Hepatocyte (in vitro differentiated cells): ENCODE measurements at regions not wholly inside any gene's neighbourhood (a gene's known extent, or its start where the extent isn't known, plus 50 kb on each side); places are given as distances from the start of the nearest gene placed in this dataset.

Experiments used
- DNase-seq: peaks from one replicate; pipeline ENCODE4 v3.0.0-alpha.2; 2016; ENCODE audit warnings: low spot score
- H2AFZ ChIP-seq: fragments of 200-600 bp; sonication (generic); 2 replicates; pipeline ENCODE4 v1.6.0; 2016; ENCODE audit warnings: antibody characterized with exemption, mild to moderate bottlenecking
- H3K27ac ChIP-seq: fragments of 200-600 bp; sonication (generic); 2 replicates; pipeline ENCODE4 v1.5.1; 2016; ENCODE audit warnings: mild to moderate bottlenecking
- H3K27me3 ChIP-seq: fragments of 200-600 bp; sonication (generic); 2 replicates; pipeline ENCODE4 v1.6.1; 2016
- H3K36me3 ChIP-seq: fragments of 200-600 bp; sonication (generic); replicated peaks from 2 replicates; pipeline ENCODE4 v1.5.1; 2016; ENCODE audit warnings: low read depth; ENCODE audit not compliant: insufficient read depth
- H3K4me1 ChIP-seq: fragments of 200-600 bp; sonication (generic); 2 replicates; pipeline ENCODE4 v1.5.1; 2016; ENCODE audit warnings: mild to moderate bottlenecking, moderate library complexity; ENCODE audit not compliant: insufficient read depth
- H3K4me2 ChIP-seq: fragments of 200-600 bp; sonication (generic); 2 replicates; pipeline ENCODE4 v1.6.0; 2016
- H3K4me3 ChIP-seq: fragments of 200-600 bp; sonication (generic); 2 replicates; pipeline ENCODE4 v1.5.1; 2016; ENCODE audit warnings: mild to moderate bottlenecking
- H3K79me2 ChIP-seq: fragments of 200-600 bp; sonication (generic); 2 replicates; pipeline ENCODE4 v1.6.0; 2017; ENCODE audit warnings: mild to moderate bottlenecking
- H3K9me2 ChIP-seq: fragments of 200-600 bp; sonication (generic); replicated peaks from 2 replicates; pipeline ENCODE4 v1.6.0; 2017; ENCODE audit warnings: mild to moderate bottlenecking; ENCODE audit not compliant: insufficient read depth
- H3K9me3 ChIP-seq: fragments of 200-600 bp; sonication (generic); 2 replicates; pipeline ENCODE4 v1.5.1; 2016; ENCODE audit warnings: low read depth, mild to moderate bottlenecking
- H4K20me1 ChIP-seq: fragments of 200-600 bp; sonication (generic); 2 replicates; pipeline ENCODE4 v1.6.0; 2016; ENCODE audit warnings: mild to moderate bottlenecking; ENCODE audit not compliant: insufficient read depth, poor library complexity, severe bottlenecking
- EZH2 ChIP-seq: fragments of 200-600 bp; sonication (generic); IDR thresholded peaks from 2 replicates; pipeline ENCODE4 v1.6.1; 2016; ENCODE audit warnings: antibody characterized with exemption, mild to moderate bottlenecking, borderline replicate concordance
- EZH2phosphoT487 ChIP-seq: fragments of 200-600 bp; sonication (generic); IDR thresholded peaks from one replicate; pipeline ENCODE4 v1.6.1; 2018; ENCODE audit warnings: antibody characterized with exemption, mild to moderate bottlenecking, low read depth, moderate library complexity; ENCODE audit not compliant: unreplicated experiment, severe bottlenecking
- WGBS: methylation state at CpG from one replicate; pipeline ENCODE4 v1.1.6; 2016; ENCODE audit warnings: low lambda C conversion rate; ENCODE audit errors: missing lambda C conversion rate; 5-methylcytosine and 5-hydroxymethylcytosine counted together
- TF ChIP-seq, protein P1 (sequence below): fragments of 200-600 bp; sonication (generic); IDR thresholded peaks from 2 replicates; pipeline ENCODE4 v1.5.1; 2016; ENCODE audit warnings: antibody characterized with exemption, mild to moderate bottlenecking; ENCODE audit not compliant: poor library complexity

DNA sequence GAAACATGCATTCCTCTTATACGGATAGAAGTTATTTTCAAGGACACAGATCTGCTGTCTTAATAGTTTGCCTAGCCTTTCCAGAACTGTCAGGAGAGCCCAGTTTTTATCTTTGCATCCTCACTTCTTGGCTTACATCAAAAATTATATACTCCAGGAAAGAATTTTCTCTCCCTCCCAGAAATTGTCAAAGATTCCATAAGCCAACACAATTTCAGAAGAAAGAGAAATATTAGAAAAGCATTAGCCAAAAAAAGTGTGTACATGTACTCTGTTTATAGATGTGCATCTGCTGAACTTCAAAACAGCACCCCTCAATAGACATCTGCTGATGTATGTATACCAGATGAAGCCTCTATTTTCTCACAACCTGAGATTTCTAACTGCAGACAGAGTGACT lies 210.4 kb downstream of the METTL4 start:
- no peak overlapping the region for H3K4me3 ChIP-seq
- no peak overlapping the region for H3K27ac ChIP-seq
- no peaks in the 10 kb centered on the region for H3K79me2 ChIP-seq
- H3K27me3 ChIP-seq = no peaks in the 10 kb centered on the region
- TF ChIP-seq, protein P1, sequence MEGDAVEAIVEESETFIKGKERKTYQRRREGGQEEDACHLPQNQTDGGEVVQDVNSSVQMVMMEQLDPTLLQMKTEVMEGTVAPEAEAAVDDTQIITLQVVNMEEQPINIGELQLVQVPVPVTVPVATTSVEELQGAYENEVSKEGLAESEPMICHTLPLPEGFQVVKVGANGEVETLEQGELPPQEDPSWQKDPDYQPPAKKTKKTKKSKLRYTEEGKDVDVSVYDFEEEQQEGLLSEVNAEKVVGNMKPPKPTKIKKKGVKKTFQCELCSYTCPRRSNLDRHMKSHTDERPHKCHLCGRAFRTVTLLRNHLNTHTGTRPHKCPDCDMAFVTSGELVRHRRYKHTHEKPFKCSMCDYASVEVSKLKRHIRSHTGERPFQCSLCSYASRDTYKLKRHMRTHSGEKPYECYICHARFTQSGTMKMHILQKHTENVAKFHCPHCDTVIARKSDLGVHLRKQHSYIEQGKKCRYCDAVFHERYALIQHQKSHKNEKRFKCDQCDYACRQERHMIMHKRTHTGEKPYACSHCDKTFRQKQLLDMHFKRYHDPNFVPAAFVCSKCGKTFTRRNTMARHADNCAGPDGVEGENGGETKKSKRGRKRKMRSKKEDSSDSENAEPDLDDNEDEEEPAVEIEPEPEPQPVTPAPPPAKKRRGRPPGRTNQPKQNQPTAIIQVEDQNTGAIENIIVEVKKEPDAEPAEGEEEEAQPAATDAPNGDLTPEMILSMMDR = no peak
- TF ChIP-seq EZH2 (no peak), EZH2phosphoT487 (no peak)
- H2AFZ ChIP-seq = no peak overlapping the region
- no peaks in the 10 kb centered on the region for H4K20me1 ChIP-seq
- WGBS = 80% methylated on average over 1 of the region's 1 CpG
- no peaks in the 10 kb centered on the region for H3K9me3 ChIP-seq
- H3K4me2 ChIP-seq = no peak overlapping the region
- H3K9me2 ChIP-seq = no peaks in the 10 kb centered on the region
- no peaks in the 10 kb centered on the region for H3K4me1 ChIP-seq
- DNase-seq = no peak
- no peaks in the 10 kb centered on the region for H3K36me3 ChIP-seq

DNA sequence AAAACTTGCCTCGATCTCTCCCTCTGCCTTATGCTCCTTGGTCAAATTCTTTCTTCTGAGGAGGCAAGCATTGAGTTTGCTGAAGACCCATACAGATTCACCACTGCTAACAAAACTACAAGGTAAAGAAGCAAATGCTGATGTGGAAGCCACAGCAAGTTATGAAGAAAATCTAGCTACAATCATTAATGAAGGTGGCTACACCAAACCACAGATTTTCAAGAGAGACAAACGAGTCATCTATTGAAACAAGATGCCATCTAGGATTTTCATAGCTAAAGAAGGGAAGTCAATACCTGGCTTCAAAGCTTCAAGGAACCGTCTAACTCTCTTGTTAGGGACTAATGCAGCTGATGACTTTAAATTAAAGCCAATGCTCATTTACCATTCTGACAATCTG lies 203.2 kb downstream of the METTL4 start:
- DNase-seq = no peak
- no peak overlapping the region for H3K4me2 ChIP-seq
- H3K4me1 ChIP-seq = no peaks in the 10 kb centered on the region
- no peaks in the 10 kb centered on the region for H3K79me2 ChIP-seq
- WGBS = 85% methylated on average over 3 of the region's 3 CpGs
- no peaks in the 10 kb centered on the region for H3K9me3 ChIP-seq
- TF ChIP-seq EZH2 = no peak
- TF ChIP-seq, protein P1 = no peak
- TF ChIP-seq EZH2phosphoT487 = no peak
- H3K27ac ChIP-seq = no peak overlapping the region
- H3K27me3 ChIP-seq = no peaks in the 10 kb centered on the region
- no peaks in the 10 kb centered on the region for H3K9me2 ChIP-seq
- no peak overlapping the region for H3K4me3 ChIP-seq
- no peaks in the 10 kb centered on the region for H4K20me1 ChIP-seq
- no peaks in the 10 kb centered on the region for H3K36me3 ChIP-seq
- H2AFZ ChIP-seq = no peak overlapping the region

DNA sequence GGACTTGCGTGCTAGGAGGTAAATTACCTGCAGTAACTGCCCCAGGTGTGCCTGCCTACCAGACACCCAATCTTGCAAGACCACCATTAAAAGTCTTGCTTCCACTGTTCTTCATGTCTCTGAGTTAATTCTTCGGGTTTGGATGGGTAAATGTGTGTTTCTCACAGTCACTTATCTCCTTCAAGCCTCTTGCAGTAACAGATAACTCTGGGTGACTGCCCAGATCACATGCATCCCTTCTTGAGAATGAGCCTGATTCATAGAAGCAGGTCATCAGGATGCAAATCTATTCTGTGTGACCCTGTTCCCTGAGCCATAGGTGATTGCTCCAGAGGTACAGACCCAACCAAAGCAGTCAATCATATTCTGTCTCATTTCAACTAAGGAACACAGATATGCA lies 194.6 kb downstream of the METTL4 start:
- H3K9me3 ChIP-seq = no peaks in the 10 kb centered on the region
- H3K4me1 ChIP-seq = no peaks in the 10 kb centered on the region
- H3K36me3 ChIP-seq = no peaks in the 10 kb centered on the region
- WGBS = 94% methylated on average over 2 of the region's 2 CpGs
- H3K27ac ChIP-seq = no peak overlapping the region
- H2AFZ ChIP-seq = no peak overlapping the region
- TF ChIP-seq EZH2 = no peak
- TF ChIP-seq, protein P1 = no peak
- TF ChIP-seq EZH2phosphoT487 = no peak
- H3K79me2 ChIP-seq = no peaks in the 10 kb centered on the region
- no peak overlapping the region for H3K4me2 ChIP-seq
- no peaks in the 10 kb centered on the region for H3K9me2 ChIP-seq
- H4K20me1 ChIP-seq = no peaks in the 10 kb centered on the region
- H3K27me3 ChIP-seq = no peaks in the 10 kb centered on the region
- no peak overlapping the region for H3K4me3 ChIP-seq
- no peak for DNase-seq

DNA sequence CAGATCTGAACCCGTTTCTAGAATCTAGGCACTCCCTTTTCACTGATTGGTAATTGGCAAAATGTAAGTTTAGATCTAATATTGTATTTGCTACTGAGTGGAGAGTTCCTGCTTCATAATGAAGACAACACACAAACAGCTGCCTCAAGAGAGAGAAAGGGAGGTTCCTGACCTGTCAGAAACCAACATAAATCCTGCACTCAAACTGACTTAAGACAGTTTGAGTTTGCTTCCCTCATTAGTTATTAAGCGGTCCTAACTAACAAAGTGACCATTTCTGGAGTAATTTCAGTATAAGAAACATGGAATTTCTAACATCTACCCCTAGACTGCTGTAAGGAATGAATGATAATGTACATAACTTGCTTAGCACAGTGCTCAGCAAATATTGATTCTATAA lies 191.2 kb downstream of the METTL4 start:
- no peaks in the 10 kb centered on the region for H3K27me3 ChIP-seq
- no peak overlapping the region for H3K4me2 ChIP-seq
- H3K4me3 ChIP-seq = no peak overlapping the region
- 79% methylated on average over 2 of the region's 2 CpGs for WGBS
- H4K20me1 ChIP-seq = no peaks in the 10 kb centered on the region
- TF ChIP-seq, protein P1 = no peak
- TF ChIP-seq EZH2 (no peak), EZH2phosphoT487 (no peak)
- no peaks in the 10 kb centered on the region for H3K36me3 ChIP-seq
- no peak overlapping the region for H2AFZ ChIP-seq
- H3K9me2 ChIP-seq = no peaks in the 10 kb centered on the region
- no peak overlapping the region for H3K27ac ChIP-seq
- H3K9me3 ChIP-seq = no peaks in the 10 kb centered on the region
- DNase-seq = no peak
- H3K4me1 ChIP-seq = no peaks in the 10 kb centered on the region
- H3K79me2 ChIP-seq = no peaks in the 10 kb centered on the region
